RWPE2 (cell line): ENCODE measurements at regions not wholly inside any gene's neighbourhood (a gene's known extent, or its start where the extent isn't known, plus 50 kb on each side); places are given as distances from the start of the nearest gene placed in this dataset.
"Not testable (repeated sequence)": the region's sequence is repeated elsewhere in the genome, so short reads cannot be mapped to it uniquely, and the experiment has no call there.

Experiments
- ATAC-seq: fragments of 200-7000 bp; cut with Tn5 transposase; 3 replicates; pipeline ENCODE4 v1.9.1; 2021; ENCODE audit warnings: low read depth
- DNase-seq: peaks from one replicate; pipeline ENCODE4 v3.0.0-alpha.2; 2020; ENCODE audit warnings: low spot score
- H3K27ac ChIP-seq: fragments of 450-650 bp; 2 replicates; pipeline ENCODE4 v1.5.1; 2017; ENCODE audit warnings: mild to moderate bottlenecking; ENCODE audit not compliant: poor library complexity, severe bottlenecking
- H3K27me3 ChIP-seq: fragments of 250-450 bp; sonication (Bioruptor Pico); 2 replicates; pipeline ENCODE4 v1.5.1; 2021; ENCODE audit warnings: mild to moderate bottlenecking, moderate library complexity; ENCODE audit not compliant: insufficient read depth, poor library complexity, severe bottlenecking
- H3K36me3 ChIP-seq: fragments of 250-450 bp; sonication (Bioruptor Pico); 2 replicates; pipeline ENCODE4 v1.5.1; 2020; ENCODE audit warnings: low read depth, mild to moderate bottlenecking, moderate library complexity
- H3K4me1 ChIP-seq: fragments of 250-450 bp; sonication (Bioruptor Pico); 2 replicates; pipeline ENCODE4 v1.5.1; 2021; ENCODE audit warnings: mild to moderate bottlenecking, moderate library complexity; ENCODE audit not compliant: insufficient read depth, poor library complexity, severe bottlenecking
- H3K4me3 ChIP-seq: fragments of 250-450 bp; sonication (Bioruptor Pico); 2 replicates; pipeline ENCODE4 v1.5.1; 2021; ENCODE audit warnings: mild to moderate bottlenecking, moderate library complexity; ENCODE audit not compliant: severe bottlenecking
- H3K9me3 ChIP-seq: fragments of 250-450 bp; sonication (Bioruptor Pico); 2 replicates; pipeline ENCODE4 v1.5.1; 2021; ENCODE audit warnings: mild to moderate bottlenecking, moderate library complexity; ENCODE audit not compliant: severe bottlenecking
- TF ChIP-seq, protein P1 (sequence below): fragments of 450-650 bp; IDR thresholded peaks from one replicate; pipeline ENCODE4 v1.5.1; 2017; ENCODE audit warnings: mild to moderate bottlenecking, moderate library complexity; ENCODE audit not compliant: poor library complexity, severe bottlenecking

DNA sequence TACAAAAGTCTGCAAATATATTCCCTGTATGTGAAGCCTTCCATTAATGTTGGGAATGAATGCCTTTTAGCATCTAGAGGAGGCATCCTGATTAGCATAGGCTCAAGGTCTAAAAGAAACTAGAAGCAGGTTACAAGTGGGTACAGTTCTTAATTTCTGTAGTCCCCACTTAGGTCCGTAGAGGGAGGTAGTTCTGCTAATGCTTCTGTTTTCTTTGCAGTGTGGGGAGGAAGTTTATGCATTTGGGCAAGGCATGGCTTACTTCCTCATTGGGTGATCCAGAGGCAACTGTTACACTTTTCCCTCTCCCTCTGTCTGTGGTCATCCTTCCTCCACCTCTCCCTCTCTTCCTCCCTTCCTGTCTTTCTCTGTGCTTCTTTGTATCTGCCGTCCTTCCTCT lies 108.4 kb upstream of the ZKSCAN2 start:
- Histone ChIP-seq H3K9me3 (no peaks in the 10 kb centered on the region), H3K4me3 (no peak overlapping the region), H3K4me1 (no peaks in the 10 kb centered on the region), H3K36me3 (no peaks in the 10 kb centered on the region), H3K27ac (no peak overlapping the region), H3K27me3 (no peaks in the 10 kb centered on the region)
- no peak for ATAC-seq
- TF ChIP-seq, protein P1, sequence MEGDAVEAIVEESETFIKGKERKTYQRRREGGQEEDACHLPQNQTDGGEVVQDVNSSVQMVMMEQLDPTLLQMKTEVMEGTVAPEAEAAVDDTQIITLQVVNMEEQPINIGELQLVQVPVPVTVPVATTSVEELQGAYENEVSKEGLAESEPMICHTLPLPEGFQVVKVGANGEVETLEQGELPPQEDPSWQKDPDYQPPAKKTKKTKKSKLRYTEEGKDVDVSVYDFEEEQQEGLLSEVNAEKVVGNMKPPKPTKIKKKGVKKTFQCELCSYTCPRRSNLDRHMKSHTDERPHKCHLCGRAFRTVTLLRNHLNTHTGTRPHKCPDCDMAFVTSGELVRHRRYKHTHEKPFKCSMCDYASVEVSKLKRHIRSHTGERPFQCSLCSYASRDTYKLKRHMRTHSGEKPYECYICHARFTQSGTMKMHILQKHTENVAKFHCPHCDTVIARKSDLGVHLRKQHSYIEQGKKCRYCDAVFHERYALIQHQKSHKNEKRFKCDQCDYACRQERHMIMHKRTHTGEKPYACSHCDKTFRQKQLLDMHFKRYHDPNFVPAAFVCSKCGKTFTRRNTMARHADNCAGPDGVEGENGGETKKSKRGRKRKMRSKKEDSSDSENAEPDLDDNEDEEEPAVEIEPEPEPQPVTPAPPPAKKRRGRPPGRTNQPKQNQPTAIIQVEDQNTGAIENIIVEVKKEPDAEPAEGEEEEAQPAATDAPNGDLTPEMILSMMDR = no peak
- no peak for DNase-seq

DNA sequence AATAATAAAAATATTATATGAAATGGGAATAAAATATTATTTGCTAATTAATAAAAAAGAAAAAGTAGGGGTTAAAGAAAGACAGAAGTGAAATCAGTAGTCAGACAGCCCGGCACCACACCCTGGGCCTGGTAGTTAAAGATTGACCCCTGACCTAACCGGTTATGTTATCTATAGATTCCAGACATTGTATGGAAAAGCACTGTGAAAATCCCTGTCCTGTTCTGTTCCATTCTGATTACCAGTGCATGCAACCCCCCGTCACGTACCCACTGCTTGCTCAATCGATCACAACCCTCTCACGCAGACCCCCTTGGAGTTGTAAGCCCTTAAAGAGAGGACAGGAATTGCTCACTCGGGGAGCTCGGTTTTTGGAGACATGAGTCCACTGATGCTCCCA lies 101.9 kb upstream of the ZKSCAN2 start:
- H3K27me3 ChIP-seq, ATAC-seq, H3K4me1 ChIP-seq, DNase-seq, H3K4me3 ChIP-seq, H3K9me3 ChIP-seq, H3K36me3 ChIP-seq, H3K27ac ChIP-seq: not testable (repeated sequence)

DNA sequence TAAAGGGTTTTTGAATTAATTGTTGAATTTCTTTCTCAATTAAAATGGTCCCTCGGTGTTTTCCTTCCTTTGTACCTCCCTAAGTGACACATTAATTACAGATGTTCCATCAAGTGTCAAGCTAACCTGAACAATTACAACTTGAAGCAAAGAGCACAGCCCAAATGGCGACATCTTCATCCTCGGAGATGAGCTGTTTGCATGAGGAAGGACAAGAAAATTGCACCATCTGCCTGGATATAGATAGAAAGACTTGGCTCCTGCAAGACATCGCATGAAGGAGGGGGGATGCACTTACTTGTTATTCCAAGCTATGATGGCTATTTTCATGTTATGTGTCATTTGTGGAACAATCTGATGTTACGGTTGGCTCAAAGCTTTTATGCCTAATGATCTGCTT lies 86.4 kb upstream of the ZKSCAN2 start:
- no peaks in the 10 kb centered on the region for H3K36me3 ChIP-seq
- H3K4me1 ChIP-seq = no peaks in the 10 kb centered on the region
- DNase-seq = no peak
- TF ChIP-seq, protein P1 = no peak
- no peak overlapping the region for H3K4me3 ChIP-seq
- no peak for ATAC-seq
- no peaks in the 10 kb centered on the region for H3K9me3 ChIP-seq
- no peak overlapping the region for H3K27ac ChIP-seq
- no peaks in the 10 kb centered on the region for H3K27me3 ChIP-seq

DNA sequence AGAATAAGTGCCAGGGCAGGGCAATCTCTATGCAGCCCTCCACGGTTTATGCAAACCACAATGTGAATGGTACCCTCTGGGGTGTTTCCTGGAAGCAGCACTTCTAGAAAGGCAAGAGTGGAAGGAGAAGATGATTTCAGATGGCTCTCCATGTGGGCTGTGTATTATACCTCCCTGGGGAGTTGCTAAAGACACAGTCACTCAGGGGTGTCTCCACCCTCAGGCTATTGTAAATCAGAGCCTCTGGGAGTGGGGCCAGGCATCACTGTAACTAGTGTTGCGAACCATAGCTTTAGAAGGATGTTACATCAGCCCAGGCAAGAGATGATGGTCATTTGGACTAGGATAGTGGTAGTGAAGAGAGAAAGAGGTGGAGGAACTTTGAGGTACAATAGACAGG lies 83.3 kb upstream of the ZKSCAN2 start:
- 0 out of 3 replicates have a peak, but pooled peaks have one; percentile 10 for ATAC-seq
- no peaks in the 10 kb centered on the region for H3K27me3 ChIP-seq
- H3K4me1 ChIP-seq = no peaks in the 10 kb centered on the region
- DNase-seq = no peak
- H3K4me3 ChIP-seq = no peak overlapping the region
- TF ChIP-seq, protein P1 = no peak
- no peaks in the 10 kb centered on the region for H3K36me3 ChIP-seq
- no peaks in the 10 kb centered on the region for H3K9me3 ChIP-seq
- H3K27ac ChIP-seq = no peak overlapping the region

DNA sequence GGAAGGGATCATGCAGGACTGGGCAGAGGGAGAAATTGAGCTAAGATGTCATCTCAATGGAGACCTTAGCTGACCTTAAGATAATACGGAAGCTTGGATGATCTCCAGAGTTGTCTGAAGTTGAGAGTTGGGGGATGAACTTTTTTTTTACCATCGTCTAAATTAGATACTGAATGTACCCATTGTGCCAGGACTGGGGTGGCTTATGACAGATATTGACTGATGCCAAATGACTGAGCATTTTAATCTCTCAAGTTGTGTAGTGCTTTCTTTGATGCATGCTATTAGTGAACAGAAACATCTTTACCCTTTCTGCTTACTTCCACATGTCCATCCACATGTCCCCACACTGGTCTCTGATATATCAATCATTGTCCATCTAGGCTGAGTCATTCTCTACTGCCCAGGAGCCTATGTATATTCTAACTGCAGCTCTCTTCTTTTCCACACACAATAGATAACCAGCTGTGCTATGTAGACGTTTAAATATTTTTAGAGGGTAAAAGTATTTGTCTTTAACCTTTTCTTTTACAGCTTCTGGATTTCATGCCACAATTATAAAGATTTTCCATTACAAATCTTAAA lies 60.2 kb upstream of the ZKSCAN2 start:
- Histone ChIP-seq H3K27ac (no peak overlapping the region), H3K4me1 (no peaks in the 10 kb centered on the region), H3K4me3 (no peak overlapping the region), H3K27me3 (no peaks in the 10 kb centered on the region), H3K9me3 (peaks cover 2% of the 10 kb centered on the region), H3K36me3 (no peaks in the 10 kb centered on the region)
- ATAC-seq = no peak
- TF ChIP-seq, protein P1 = no peak
- no peak for DNase-seq
